ENCODE measurements at regions not wholly inside any gene's neighbourhood (a gene's known extent, or its start where the extent isn't known, plus 50 kb on each side); places are given as distances from the start of the nearest gene placed in this dataset.

DNA sequence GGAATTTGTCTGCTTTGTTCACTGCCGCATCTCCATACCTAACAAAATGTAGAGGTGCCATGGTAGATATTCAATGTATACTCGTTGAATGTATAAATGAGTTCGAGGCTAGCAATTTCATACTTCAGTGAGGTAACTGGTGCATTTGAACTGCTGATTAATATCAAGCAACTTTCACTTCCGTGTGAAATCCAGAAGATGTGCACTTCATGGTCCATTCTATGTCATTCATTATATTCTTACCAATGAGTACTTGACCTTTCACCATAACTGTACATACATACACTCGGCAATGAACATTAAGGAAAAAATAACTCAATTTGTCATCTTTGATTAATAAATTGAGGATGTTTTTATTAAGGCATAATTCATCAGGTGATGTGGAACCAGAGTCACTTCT, 598.5 kb downstream of the ZNF385D start:
- DNase-seq (ENCODE audit: low read depth in 2 of 3, low spot score in 2 of 3): no peak

DNA sequence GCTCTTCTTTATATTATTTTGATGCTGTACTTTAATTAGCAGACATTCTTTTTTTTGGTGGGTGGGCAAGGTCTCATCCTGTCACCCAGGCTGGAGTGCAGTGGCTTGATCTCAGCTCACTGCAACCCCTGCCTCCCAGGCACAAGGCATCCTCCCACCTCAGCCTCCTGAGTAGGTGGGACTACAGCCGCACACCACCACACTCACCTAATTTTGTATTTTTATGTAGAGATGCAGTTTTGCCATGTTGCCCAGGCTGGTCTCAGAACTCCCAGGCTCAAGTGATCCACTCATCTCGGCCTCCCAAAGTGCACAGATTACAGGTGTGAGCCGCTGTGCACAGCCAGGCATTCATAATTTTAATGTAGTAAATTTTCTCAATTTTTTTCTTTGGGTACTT, 608.1 kb downstream of the ZNF385D start:
- DNase-seq (ENCODE audit: low read depth in 2 of 3, low spot score in 2 of 3): no peak

- no peak for DNase-seq (ENCODE audit: low read depth in 2 of 3, low spot score in 2 of 3)
Measured at GRCh38 chr3:21142031-21142430, 609.0 kb downstream of the ZNF385D start.

GRCh38 chr3:21140785-21141184, 610.2 kb downstream of the ZNF385D start:
- DNase-seq (ENCODE audit: low read depth in 2 of 3, low spot score in 2 of 3): no peak

DNA sequence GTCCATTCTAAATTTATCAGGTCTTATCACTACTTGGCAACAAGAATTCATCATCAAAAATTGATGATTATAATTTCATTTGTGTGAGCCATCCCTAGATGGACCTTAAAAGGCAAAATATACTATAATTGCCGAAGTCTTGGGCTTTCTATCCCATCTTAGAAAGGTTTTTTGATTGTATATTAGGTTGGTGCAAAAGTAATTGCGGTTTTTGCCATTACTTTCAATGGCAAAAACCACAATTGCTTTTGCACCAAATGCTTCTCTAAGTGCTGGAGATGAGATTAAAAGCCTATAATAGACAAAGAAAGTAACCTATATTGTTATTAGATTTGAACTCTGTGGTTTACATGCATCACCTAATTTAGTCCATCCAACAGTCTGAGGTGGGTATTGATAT, 612.9 kb downstream of the ZNF385D start:
- DNase-seq (ENCODE audit: low read depth in 2 of 3, low spot score in 2 of 3): no peak

DNA sequence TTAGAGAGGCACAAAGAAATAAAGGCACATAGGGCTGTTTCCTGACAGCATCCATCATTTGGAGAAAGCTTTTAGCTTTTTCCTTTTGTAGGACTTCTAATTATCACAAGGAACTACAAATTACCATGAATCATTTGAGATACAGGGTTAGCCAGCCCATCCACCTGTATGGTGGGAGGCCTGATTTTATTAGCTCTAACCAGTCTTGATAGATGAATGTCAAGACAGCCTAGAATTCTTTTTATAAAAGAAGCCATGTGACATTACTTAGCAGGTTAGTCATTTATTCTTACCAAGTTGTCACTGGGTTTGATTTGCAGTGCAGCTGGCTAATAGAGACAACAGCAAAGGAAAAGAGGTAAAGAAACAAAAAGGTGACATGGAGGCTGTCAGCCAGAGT, 618.1 kb downstream of the ZNF385D start:
- no peak for DNase-seq (ENCODE audit: low read depth in 2 of 3, low spot score in 2 of 3)

DNA sequence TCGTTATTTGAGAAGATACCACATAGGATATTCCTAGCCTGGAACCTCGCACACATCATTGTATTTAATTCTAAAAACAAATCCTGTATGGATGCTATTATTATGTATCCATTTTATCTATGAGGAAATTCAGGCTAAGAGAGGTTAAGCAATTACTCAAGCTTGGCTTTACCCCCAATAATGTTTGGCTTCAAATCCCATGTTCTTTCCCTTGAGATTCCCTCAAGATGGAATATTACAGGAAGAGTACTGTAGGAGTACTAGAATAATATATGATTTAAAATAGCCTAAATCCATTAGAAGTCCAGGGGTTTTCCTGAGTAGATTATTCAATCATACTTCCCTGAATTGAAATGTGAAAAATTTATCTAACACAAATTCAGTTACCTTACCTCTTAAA, 630.2 kb downstream of the ZNF385D start:
- DNase-seq (ENCODE audit: low read depth in 2 of 3, low spot score in 2 of 3): no peak

DNA sequence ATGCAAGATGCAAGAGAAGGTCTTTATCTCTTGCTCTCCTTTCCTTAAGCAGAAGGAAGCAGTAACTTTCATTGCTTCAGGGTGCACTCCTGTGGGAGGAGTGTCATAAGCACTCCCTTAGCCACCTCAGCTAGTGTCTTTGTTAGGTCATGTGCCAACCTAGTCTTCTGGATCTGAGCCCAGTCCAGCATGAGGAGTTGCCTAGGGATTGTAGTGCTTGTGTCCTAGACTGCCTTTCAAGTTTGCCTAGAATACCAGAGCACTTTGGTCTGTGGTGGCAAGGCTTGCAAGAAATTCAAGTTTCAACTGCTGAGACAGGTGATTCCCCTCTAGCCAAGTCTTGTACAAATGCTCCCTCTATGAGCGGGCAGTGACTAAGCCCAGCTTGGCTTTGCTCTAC, 633.6 kb downstream of the ZNF385D start:
- no peak for DNase-seq (ENCODE audit: low read depth in 2 of 3, low spot score in 2 of 3)

DNA sequence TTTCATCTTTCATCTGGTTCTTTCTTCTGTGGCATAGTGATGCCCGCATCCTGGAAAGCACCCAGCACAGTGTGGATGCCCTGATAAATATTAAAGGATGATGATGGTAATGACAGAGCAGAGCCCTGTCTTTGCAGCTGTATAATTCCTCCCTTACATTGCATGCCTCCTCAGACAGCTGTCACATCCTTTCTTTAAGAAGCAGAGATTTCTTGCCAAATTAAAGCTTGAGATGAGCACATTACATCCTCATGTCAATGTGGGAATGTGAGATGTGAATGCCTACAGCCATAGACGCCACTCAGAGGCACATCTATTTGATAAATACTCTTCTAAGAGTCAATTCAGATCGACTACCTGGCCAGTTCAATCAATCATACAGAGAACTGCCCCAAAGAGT, 642.0 kb downstream of the ZNF385D start:
- no peak for DNase-seq (ENCODE audit: low read depth in 2 of 3, low spot score in 2 of 3)

GRCh38 chr3:21105784-21106183, 645.2 kb downstream of the ZNF385D start:
- DNase-seq (ENCODE audit: low read depth in 2 of 3, low spot score in 2 of 3): no peak

DNA sequence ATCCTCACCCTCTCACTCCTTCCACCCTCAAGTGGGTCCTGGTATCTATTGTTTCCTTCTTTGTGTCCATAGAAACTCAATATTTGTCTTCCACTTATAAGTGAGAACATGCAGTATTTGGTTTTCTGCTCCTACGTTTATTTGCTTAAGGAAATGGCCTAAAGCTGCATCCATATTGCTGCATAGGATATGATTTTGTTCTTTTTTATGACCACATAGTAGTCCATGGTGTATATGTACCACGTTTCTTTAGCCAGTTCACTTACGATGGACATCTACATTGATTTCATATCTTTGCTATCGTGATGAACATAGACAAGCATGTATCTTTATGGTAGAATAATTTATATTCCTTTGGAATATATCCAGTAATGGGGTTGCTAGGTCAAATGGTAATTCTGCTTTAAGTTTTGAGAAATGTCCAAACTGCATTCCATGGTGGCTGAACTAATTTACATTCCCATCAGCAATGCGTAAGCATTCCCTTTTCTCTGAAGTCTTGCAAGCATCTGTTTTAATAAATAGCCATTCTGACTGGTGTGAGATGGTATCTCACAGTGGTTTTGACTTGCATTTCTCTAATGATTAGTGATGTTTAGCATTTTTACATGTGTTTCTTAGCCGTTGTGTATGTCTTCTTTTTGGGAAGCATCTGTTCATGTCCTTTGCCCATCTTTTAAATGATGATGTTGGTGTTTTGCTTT, 650.2 kb downstream of the ZNF385D start:
- DNase-seq (ENCODE audit: low read depth in 2 of 3, low spot score in 2 of 3): no peak

- no peak for DNase-seq (ENCODE audit: low read depth in 2 of 3, low spot score in 2 of 3)
Measured at GRCh38 chr3:21094686-21095085, 656.3 kb downstream of the ZNF385D start.

DNA sequence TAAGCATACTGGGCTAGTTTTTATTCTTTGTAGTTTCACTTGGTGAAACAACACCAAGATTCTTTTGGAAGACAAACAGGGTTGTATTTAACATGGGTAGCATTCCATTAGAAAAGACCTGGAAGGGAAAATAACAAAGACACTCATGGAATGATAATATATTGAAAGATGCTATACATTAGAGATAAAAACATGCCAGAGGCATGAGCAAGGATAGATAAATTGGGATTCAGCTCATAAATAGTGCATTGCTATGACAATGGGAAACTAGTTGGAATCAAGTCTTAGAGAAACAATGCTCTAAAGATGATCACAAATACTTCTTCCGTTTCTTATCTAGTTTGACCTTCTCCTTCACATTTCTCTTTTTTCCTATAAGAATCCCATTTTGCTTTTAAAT, 677.4 kb downstream of the ZNF385D start:
- no peak for DNase-seq (ENCODE audit: low read depth in 2 of 3, low spot score in 2 of 3)

GRCh38 chr3:21067031-21067813, 683.8 kb downstream of the ZNF385D start:
- DNase-seq (ENCODE audit: low read depth in 2 of 3, low spot score in 2 of 3): no peak

GRCh38 chr3:21062831-21063294, 688.1 kb downstream of the ZNF385D start:
- DNase-seq (ENCODE audit: low read depth in 2 of 3, low spot score in 2 of 3): no peak

DNA sequence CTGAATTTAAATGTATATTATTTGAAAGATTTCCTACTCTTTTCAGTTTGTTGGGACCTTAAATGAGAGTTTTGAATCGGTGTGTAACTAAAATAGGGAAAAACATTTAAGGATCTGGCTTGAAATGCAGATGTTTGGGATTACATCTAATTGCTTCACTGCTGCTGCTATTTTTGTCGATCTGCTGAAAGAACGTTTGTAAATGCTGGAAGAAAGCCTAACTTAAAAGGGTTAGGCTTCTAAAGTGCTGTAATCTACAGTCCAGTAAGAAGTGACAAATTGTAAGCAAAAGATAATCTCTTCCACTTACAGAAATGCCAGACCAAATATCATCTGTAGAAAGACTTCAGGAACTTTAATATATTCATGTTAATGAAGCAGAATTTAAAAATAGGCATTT, 691.6 kb downstream of the ZNF385D start:
- no peak for DNase-seq (ENCODE audit: low read depth in 2 of 3, low spot score in 2 of 3)

DNA sequence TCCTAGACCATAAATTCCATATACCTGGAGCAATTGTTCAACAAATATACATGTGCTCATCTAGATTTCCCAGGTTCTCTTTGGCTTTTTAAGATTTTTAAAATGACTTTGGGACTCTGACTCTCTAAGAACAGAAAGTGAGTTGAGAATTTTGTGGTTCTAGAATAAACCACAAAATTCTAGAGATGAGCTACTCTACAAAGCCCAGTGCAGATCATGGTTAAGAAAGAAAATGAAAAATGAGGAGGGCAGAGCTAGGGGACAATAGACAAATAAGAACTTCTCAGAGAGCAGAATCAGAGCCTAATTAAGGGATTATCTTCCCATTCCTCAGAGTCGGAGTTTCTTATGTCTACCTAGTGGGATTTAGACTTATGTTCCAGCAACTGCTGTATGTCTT, 694.7 kb downstream of the ZNF385D start:
- DNase-seq (ENCODE audit: low read depth in 2 of 3, low spot score in 2 of 3): no peak

DNA sequence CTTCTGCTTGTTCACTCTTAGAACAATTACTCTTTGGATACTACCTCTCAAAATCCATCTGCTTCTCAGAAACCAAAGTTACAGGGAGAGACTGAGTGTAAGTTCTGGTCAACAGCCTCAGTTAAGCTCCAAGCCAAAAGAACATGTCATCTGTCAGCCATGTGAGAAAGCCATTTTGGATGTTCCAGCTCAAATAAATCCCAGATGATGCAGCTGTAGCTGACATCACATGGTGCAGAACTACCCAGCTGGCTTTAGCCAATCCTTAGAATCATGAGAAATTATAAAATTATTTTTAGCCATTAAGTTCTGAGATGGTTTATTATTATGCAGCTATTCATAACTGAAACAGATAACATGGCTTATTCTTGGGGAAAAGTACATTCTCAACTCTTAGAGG, 696.0 kb downstream of the ZNF385D start:
- DNase-seq (ENCODE audit: low read depth in 2 of 3, low spot score in 2 of 3): no peak

GRCh38 chr3:21054064-21054463, 696.9 kb downstream of the ZNF385D start:
- DNase-seq (ENCODE audit: low read depth in 2 of 3, low spot score in 2 of 3): no peak

DNA sequence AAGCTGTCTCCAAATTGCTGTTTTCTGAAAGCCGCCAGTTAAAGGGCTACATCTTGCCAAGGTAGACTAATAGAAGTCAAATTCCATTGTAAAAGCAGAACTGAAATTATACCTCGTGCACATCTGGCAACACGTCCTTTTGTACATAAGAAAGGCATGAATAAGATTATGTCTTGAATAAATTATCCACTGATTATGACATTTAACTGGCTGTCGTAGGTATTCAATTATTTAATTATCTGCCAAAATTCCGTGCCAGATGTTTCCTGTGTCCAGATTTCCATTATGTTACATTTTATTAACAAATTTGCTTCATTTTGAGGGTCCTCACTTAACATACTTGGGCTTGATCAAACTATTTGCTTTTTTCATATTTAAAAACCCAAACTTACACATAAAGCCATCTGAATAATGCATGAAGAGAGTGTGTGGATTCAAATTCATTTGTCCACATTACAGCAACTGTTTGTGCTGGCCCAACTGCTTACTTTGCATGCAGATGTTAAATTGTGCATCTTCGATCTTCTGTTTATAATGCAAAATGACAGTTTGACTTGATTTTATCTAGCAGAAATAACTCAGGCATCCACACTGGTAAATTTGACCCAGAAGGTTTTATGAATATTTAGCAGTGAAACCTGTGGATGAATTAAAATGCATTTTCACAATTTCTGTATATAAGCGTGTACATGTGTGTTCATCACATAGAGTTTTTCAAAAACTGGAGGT, 701.5 kb downstream of the ZNF385D start:
- DNase-seq (ENCODE audit: low read depth in 2 of 3, low spot score in 2 of 3): no peak

DNA sequence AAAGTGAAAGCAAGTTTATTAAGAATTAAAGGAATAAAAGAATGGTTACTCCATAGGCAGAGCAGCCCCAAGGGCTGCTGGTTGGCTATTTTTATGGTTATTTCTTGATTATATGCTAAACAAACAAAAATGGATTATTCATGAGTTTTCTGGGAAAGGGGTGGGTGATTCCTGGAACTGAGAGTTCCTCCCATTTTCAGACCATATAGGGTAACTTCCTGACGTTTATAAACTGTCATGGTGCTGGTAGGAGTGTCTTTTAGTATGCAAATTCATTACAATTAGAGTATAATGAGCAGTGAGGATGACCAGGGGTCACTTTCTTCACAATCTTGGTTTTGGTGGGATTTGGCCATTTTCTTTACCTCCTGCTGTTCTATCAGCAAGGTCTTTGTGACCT, 707.9 kb downstream of the ZNF385D start:
- no peak for DNase-seq (ENCODE audit: low read depth in 2 of 3, low spot score in 2 of 3)

DNA sequence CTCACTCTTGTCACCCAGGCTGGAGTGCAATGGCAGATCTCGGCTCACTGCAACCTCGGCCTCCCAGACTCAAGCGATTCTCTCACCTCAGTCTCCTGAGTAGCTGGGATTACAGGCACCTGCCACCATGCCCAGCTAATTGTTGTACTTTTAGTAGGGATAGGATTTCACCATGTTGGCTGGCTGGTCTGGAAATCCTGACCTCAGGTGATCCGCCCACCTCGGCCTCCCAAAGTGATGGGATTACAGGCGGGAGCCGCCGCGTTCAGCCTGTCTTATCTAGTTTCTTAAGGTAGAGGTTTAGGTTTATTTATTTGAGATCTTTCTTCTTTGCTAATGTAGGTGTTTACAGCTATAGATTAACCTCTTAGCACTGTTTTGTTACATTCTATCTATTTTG, 708.8 kb downstream of the ZNF385D start:
- DNase-seq (ENCODE audit: low read depth in 2 of 3, low spot score in 2 of 3): no peak

All from hematopoietic multipotent progenitor cell (in vitro differentiated cells).